IMR-90 (cell line): ENCODE measurements at regions not wholly inside any gene's neighbourhood (a gene's known extent, or its start where the extent isn't known, plus 50 kb on each side); places are given as distances from the start of the nearest gene placed in this dataset.

Experiments used
- ATAC-seq: fragments of 200-7000 bp; cut with Tn5 transposase; 2 replicates; pipeline ENCODE4 v1.9.1; 2020; ENCODE audit warnings: low read depth, mild to moderate bottlenecking, moderate library complexity
- BruUV-seq: library from RNA; stranded (reverse); fragments of 400-500 nt; replicated peaks from 2 replicates; lab custom pipeline; 2021; lab: Mats Ljungman, UMichigan
- CTCF ChIA-PET: fragments of 300-600 bp; formaldehyde crosslinking; extraction: SDS; loops from one replicate; lab custom pipeline; 2021; ENCODE audit warnings: antibody characterized with exemption; lab: Yijun Ruan, JAX
- POLR2A ChIA-PET: fragments of 300-600 bp; sonication (Branson Sonifier 250); formaldehyde crosslinking; loops from one replicate; lab custom pipeline; 2022; ENCODE audit warnings: antibody characterized with exemption; ENCODE audit not compliant: unreplicated experiment; lab: Charles Lee
- DNase-seq: peaks from one replicate; pipeline ENCODE4 v3.0.0; 2013
- H2AFZ ChIP-seq: replicated peaks from 2 replicates; pipeline ENCODE3; 2013; ENCODE audit warnings: low read length, mild to moderate bottlenecking; ENCODE audit not compliant: poor library complexity
- H2AK5ac ChIP-seq: 2 replicates; pipeline ENCODE4 v1.6.1; 2013; ENCODE audit warnings: low read depth, low read length, inconsistent platforms
- H2AK9ac ChIP-seq: replicated peaks from 2 replicates; pipeline ENCODE3; 2013; ENCODE audit warnings: mild to moderate bottlenecking, low read depth, low read length, moderate library complexity; ENCODE audit not compliant: poor library complexity
- H2BK120ac ChIP-seq: 2 replicates; pipeline ENCODE4 v1.6.1; 2013; ENCODE audit warnings: low read depth, low read length, inconsistent platforms
- H2BK15ac ChIP-seq: 3 replicates; pipeline ENCODE4 v1.6.1; 2013; ENCODE audit warnings: low read depth, low read length, inconsistent platforms
- H2BK20ac ChIP-seq: 2 replicates; pipeline ENCODE4 v1.6.1; 2013; ENCODE audit warnings: low read depth, mild to moderate bottlenecking, inconsistent platforms, low read length, moderate library complexity
- H2BK5ac ChIP-seq: 2 replicates; pipeline ENCODE4 v1.6.1; 2013; ENCODE audit warnings: mild to moderate bottlenecking, low read depth, low read length, inconsistent platforms; ENCODE audit not compliant: poor library complexity, severe bottlenecking
- H3K14ac ChIP-seq: replicated peaks from 2 replicates; pipeline ENCODE4 v1.6.1; 2013; ENCODE audit warnings: low read depth, low read length, inconsistent platforms
- H3K18ac ChIP-seq: 2 replicates; pipeline ENCODE4 v1.6.1; 2013; ENCODE audit warnings: low read depth, low read length, control low read depth
- H3K23ac ChIP-seq: 2 replicates; pipeline ENCODE4 v1.6.1; 2013; ENCODE audit warnings: low read depth, low read length, inconsistent platforms
- H3K27ac ChIP-seq: 2 replicates; pipeline ENCODE4 v1.5.1; 2013; ENCODE audit warnings: mild to moderate bottlenecking, control low read depth, low read length; ENCODE audit not compliant: insufficient read depth
- H3K27me3 ChIP-seq: 2 replicates; pipeline ENCODE4 v1.6.1; 2013; ENCODE audit warnings: low read length; ENCODE audit not compliant: control insufficient read depth, insufficient read depth
- H3K36me3 ChIP-seq: 2 replicates; pipeline ENCODE4 v1.6.1; 2013; ENCODE audit warnings: low read length, mixed read lengths; ENCODE audit not compliant: control insufficient read depth, insufficient read depth
- H3K4ac ChIP-seq: 2 replicates; pipeline ENCODE4 v1.6.1; 2013; ENCODE audit warnings: low read depth, low read length, inconsistent platforms
- H3K4me1 ChIP-seq: 2 replicates; pipeline ENCODE4 v1.6.1; 2013; ENCODE audit warnings: low read length, mixed read lengths; ENCODE audit not compliant: control insufficient read depth, insufficient read depth
- H3K4me2 ChIP-seq: 2 replicates; pipeline ENCODE4 v1.6.1; 2013; ENCODE audit warnings: low read depth, mild to moderate bottlenecking, control low read depth, low read length, moderate library complexity
- H3K4me3 ChIP-seq: 2 replicates; pipeline ENCODE4 v1.5.1; 2013; ENCODE audit warnings: low read depth, mild to moderate bottlenecking, control low read depth, low read length, moderate library complexity; ENCODE audit not compliant: insufficient read depth
- H3K56ac ChIP-seq: 2 replicates; pipeline ENCODE4 v1.6.1; 2013; ENCODE audit warnings: low read length, inconsistent platforms; ENCODE audit not compliant: insufficient read depth; ENCODE audit errors: extremely low read depth
- H3K79me1 ChIP-seq, 2 experiments: 2 replicates each; pipeline ENCODE4 v1.6.1; 2013; ENCODE audit warnings: low read length in 2 of 2, inconsistent platforms in 1 of 2, low read depth in 1 of 2
- H3K9ac ChIP-seq: 2 replicates; pipeline ENCODE4 v1.6.1; 2013; ENCODE audit warnings: low read depth, low read length, control low read depth
- H3K9me1 ChIP-seq: 2 replicates; pipeline ENCODE4 v1.6.1; 2013; ENCODE audit warnings: low read length, inconsistent platforms; ENCODE audit not compliant: insufficient read depth
- H3K9me3 ChIP-seq: 2 replicates; pipeline ENCODE4 v1.6.1; 2013; ENCODE audit warnings: low read length; ENCODE audit not compliant: control insufficient read depth, insufficient read depth
- H4K20me1 ChIP-seq: 2 replicates; pipeline ENCODE4 v1.6.1; 2013; ENCODE audit warnings: low read length, inconsistent platforms; ENCODE audit not compliant: insufficient read depth
- H4K5ac ChIP-seq: 2 replicates; pipeline ENCODE4 v1.6.1; 2013; ENCODE audit warnings: mild to moderate bottlenecking, low read depth, low read length, control low read depth
- H4K8ac ChIP-seq, 2 experiments: 2 replicates each; pipeline ENCODE4 v1.6.1; 2013; ENCODE audit warnings: low read depth in 2 of 2, low read length in 2 of 2, control low read depth in 1 of 2, inconsistent platforms in 1 of 2
- H4K91ac ChIP-seq: 2 replicates; pipeline ENCODE4 v1.6.1; 2013; ENCODE audit warnings: low read depth, low read length, inconsistent platforms; ENCODE audit not compliant: insufficient read depth
- BHLHE40 ChIP-seq: fragments of 150-350 bp; IDR thresholded peaks from 2 replicates; pipeline ENCODE4 v1.6.1; 2016; ENCODE audit warnings: mild to moderate bottlenecking, low read depth, low read length
- CEBPB ChIP-seq: IDR thresholded peaks from 2 replicates; pipeline ENCODE4 v1.6.1; 2012; ENCODE audit warnings: low read depth, low read length, improper control_type of control experiment
- CHD1 ChIP-seq: IDR thresholded peaks from 2 replicates; pipeline ENCODE4 v1.6.1; 2012; ENCODE audit warnings: low read depth, low read length, improper control_type of control experiment
- FOS ChIP-seq: fragments of 150-350 bp; IDR thresholded peaks from 2 replicates; pipeline ENCODE4 v1.6.1; 2016; ENCODE audit warnings: low read depth, low read length
- MAZ ChIP-seq: IDR thresholded peaks from 2 replicates; pipeline ENCODE4 v1.6.1; 2012; ENCODE audit warnings: low read depth, mild to moderate bottlenecking, low read length, improper control_type of control experiment, moderate library complexity, borderline replicate concordance
- MXI1 ChIP-seq: IDR thresholded peaks from 2 replicates; pipeline ENCODE4 v1.6.1; 2012; ENCODE audit warnings: low read depth, mild to moderate bottlenecking, low read length, moderate library complexity, borderline replicate concordance
- RAD21 ChIP-seq: IDR thresholded peaks from 2 replicates; pipeline ENCODE4 v1.6.1; 2012; ENCODE audit warnings: low read length, improper control_type of control experiment
- RCOR1 ChIP-seq: IDR thresholded peaks from 2 replicates; pipeline ENCODE4 v1.6.1; 2012; ENCODE audit warnings: mild to moderate bottlenecking, low read length, improper control_type of control experiment; ENCODE audit not compliant: insufficient replicate concordance
- RFX5 ChIP-seq: IDR thresholded peaks from 2 replicates; pipeline ENCODE4 v1.8.0; 2012; ENCODE audit warnings: low read depth, mild to moderate bottlenecking, low read length, moderate library complexity
- SMC3 ChIP-seq: fragments of 150-350 bp; IDR thresholded peaks from 2 replicates; pipeline ENCODE4 v1.6.1; 2016; ENCODE audit warnings: low read depth, mild to moderate bottlenecking, antibody characterized with exemption, low read length, moderate library complexity
- WGBS, 2 experiments: methylation state at CpG; one replicate each; pipeline versions ENCODE4 v1.1.5 to v1.1.7; 2013; ENCODE audit warnings: missing lambda C conversion rate in 2 of 2; ENCODE audit not compliant: insufficient read length in 1 of 2; ENCODE audit errors: extremely low coverage in 2 of 2; 5-methylcytosine and 5-hydroxymethylcytosine counted together
- dilution Hi-C: fragments of 300-500 bp; cut with HindIII; formaldehyde crosslinking; loops from one replicate; pipeline ENCODE4 v1.14.3; 2018; ENCODE audit warnings: low sequenced_read_pairs; ENCODE audit not compliant: unreplicated experiment
- in situ Hi-C: fragments of 300-500 bp; cut with MboI; formaldehyde crosslinking; loops from 3 replicates; pipeline ENCODE4 v1.14.3; 2019; ENCODE audit warnings: low sequenced_read_pairs, inconsistent platforms, mixed read lengths
- intact Hi-C: fragments of 100-400 bp; cut with micrococcal nuclease; formaldehyde crosslinking; loops from 2 replicates; pipeline ENCODE4 v1.10.0; 2022
- TF ChIP-seq, protein P1 (sequence below): fragments of 150-350 bp; IDR thresholded peaks from 2 replicates; pipeline ENCODE4 v1.6.1; 2016; ENCODE audit warnings: low read depth, mild to moderate bottlenecking, low read length, moderate library complexity, borderline replicate concordance
- TF ChIP-seq, protein P2 (sequence below): conservative IDR thresholded peaks from 2 replicates; pipeline ENCODE4 v1.5.1; 2012; ENCODE audit warnings: mild to moderate bottlenecking, low read depth, low read length, improper control_type of control experiment

DNA sequence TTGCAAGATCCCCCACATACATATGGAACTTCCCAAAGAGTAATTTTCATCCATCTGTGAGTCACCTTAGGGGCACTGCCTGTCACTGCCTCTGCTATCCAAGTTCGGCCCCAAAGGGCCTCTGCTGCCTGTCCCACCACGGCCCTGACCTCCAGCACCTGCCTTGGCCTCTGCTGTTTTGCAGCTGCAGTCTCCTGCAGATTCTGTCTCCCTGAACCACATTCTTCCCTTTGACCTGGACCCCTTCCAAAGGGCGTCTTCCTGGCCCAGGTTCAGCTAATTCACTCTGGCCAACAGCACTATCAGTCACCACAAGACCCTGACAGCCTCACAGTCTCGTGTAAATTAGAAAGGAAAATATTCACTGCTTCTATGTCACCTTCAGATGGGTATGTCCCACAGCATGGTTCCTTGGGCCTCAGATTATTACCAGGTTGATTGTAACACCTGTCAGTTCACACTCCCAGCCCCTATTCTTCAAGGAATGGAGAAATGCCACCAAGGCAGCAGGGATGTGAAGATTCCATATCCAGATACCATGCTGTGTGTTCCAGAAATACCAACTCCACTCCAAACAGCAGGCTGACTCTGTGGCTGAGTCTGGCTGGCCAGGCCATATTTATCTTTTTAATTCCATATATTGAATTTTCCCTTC lies 479.3 kb downstream of the ARHGEF28 start:
- no peak overlapping the region for H3K9ac ChIP-seq
- no peak overlapping the region for H3K56ac ChIP-seq
- no peak overlapping the region for H2BK20ac ChIP-seq
- H3K79me1 ChIP-seq, result no peaks in the 10 kb centered on the region
- POLR2A ChIA-PET, result no interaction called here
- no peaks in the 10 kb centered on the region for H3K36me3 ChIP-seq
- H4K91ac ChIP-seq, result no peak overlapping the region
- H2BK5ac ChIP-seq, result no peak overlapping the region
- 51% methylated on average over 2 of the region's 4 CpGs; no CpG with 5 or more reads in 1 of the 2 experiments for WGBS, 2 experiments
- intact Hi-C loops (no loop called here), dilution Hi-C loops (no loop called here), in situ Hi-C loops (no loop called here)
- H3K27me3 ChIP-seq, result peaks cover 7% of the 10 kb centered on the region
- no peak overlapping the region for H3K4ac ChIP-seq
- H2AK9ac ChIP-seq, result no peak overlapping the region
- H3K14ac ChIP-seq, result no peak overlapping the region
- H2AK5ac ChIP-seq, result no peak overlapping the region
- TF ChIP-seq, protein P1, sequence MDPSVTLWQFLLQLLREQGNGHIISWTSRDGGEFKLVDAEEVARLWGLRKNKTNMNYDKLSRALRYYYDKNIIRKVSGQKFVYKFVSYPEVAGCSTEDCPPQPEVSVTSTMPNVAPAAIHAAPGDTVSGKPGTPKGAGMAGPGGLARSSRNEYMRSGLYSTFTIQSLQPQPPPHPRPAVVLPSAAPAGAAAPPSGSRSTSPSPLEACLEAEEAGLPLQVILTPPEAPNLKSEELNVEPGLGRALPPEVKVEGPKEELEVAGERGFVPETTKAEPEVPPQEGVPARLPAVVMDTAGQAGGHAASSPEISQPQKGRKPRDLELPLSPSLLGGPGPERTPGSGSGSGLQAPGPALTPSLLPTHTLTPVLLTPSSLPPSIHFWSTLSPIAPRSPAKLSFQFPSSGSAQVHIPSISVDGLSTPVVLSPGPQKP, result no peak
- TF ChIP-seq RFX5 (no peak), RAD21 (no peak), MAZ (no peak), FOS (no peak), SMC3 (no peak), MXI1 (no peak), CHD1 (no peak), RCOR1 (no peak), CEBPB (no peak), BHLHE40 (no peak)
- TF ChIP-seq, protein P2, sequence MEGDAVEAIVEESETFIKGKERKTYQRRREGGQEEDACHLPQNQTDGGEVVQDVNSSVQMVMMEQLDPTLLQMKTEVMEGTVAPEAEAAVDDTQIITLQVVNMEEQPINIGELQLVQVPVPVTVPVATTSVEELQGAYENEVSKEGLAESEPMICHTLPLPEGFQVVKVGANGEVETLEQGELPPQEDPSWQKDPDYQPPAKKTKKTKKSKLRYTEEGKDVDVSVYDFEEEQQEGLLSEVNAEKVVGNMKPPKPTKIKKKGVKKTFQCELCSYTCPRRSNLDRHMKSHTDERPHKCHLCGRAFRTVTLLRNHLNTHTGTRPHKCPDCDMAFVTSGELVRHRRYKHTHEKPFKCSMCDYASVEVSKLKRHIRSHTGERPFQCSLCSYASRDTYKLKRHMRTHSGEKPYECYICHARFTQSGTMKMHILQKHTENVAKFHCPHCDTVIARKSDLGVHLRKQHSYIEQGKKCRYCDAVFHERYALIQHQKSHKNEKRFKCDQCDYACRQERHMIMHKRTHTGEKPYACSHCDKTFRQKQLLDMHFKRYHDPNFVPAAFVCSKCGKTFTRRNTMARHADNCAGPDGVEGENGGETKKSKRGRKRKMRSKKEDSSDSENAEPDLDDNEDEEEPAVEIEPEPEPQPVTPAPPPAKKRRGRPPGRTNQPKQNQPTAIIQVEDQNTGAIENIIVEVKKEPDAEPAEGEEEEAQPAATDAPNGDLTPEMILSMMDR, result no peak
- DNase-seq (no peak), ATAC-seq (no peak)
- H2AFZ ChIP-seq, result no peak overlapping the region
- H3K4me1 ChIP-seq, result no peaks in the 10 kb centered on the region
- no peak overlapping the region for H4K8ac ChIP-seq
- H3K18ac ChIP-seq, result no peak overlapping the region
- CTCF ChIA-PET, result no interaction called here
- H2BK120ac ChIP-seq, result no peak overlapping the region
- no peaks in the 10 kb centered on the region for H4K20me1 ChIP-seq
- no peak overlapping the region for H3K23ac ChIP-seq
- no peak overlapping the region for H3K4me2 ChIP-seq
- no TSS peak for BruUV-seq
- no peak overlapping the region for H2BK15ac ChIP-seq
- no peak overlapping the region for H3K27ac ChIP-seq
- H3K4me3 ChIP-seq, result no peak overlapping the region
- H3K9me1 ChIP-seq, result 0 out of 2 replicates have a peak, but pooled peaks cover 3% of the 10 kb centered on the region
- H4K5ac ChIP-seq, result no peak overlapping the region
- H3K9me3 ChIP-seq, result no peaks in the 10 kb centered on the region
